ENCODE measurements at regions not wholly inside any gene's neighbourhood (a gene's known extent, or its start where the extent isn't known, plus 50 kb on each side); places are given as distances from the start of the nearest gene placed in this dataset.

DNA sequence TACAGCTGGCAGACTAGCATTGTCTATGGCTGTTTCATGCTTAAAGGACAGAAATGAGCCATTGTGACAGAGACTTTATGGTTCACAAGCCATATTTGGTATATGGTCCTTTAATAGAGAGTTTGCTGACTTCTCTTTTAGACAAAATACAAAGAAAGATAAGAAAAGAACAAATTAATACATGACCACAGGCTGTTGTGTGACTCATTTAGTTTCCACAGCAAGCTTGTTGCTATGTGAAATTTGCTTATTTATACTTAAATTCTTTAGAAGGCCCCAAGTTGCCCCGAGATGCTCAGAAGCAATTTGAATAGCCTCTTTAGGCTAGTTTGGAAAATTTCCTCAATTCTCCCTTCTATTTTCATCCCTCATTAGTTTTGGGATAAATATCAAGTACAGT, 315.3 kb upstream of the RPS23 start (continued):
- TF ChIP-seq, protein P1, sequence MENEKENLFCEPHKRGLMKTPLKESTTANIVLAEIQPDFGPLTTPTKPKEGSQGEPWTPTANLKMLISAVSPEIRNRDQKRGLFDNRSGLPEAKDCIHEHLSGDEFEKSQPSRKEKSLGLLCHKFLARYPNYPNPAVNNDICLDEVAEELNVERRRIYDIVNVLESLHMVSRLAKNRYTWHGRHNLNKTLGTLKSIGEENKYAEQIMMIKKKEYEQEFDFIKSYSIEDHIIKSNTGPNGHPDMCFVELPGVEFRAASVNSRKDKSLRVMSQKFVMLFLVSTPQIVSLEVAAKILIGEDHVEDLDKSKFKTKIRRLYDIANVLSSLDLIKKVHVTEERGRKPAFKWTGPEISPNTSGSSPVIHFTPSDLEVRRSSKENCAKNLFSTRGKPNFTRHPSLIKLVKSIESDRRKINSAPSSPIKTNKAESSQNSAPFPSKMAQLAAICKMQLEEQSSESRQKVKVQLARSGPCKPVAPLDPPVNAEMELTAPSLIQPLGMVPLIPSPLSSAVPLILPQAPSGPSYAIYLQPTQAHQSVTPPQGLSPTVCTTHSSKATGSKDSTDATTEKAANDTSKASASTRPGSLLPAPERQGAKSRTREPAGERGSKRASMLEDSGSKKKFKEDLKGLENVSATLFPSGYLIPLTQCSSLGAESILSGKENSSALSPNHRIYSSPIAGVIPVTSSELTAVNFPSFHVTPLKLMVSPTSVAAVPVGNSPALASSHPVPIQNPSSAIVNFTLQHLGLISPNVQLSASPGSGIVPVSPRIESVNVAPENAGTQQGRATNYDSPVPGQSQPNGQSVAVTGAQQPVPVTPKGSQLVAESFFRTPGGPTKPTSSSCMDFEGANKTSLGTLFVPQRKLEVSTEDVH (IDR thresholded peaks at IDR 0.05; ENCODE audit: low read depth, partially characterized antibody) = no peak
- TF ChIP-seq, protein P2, sequence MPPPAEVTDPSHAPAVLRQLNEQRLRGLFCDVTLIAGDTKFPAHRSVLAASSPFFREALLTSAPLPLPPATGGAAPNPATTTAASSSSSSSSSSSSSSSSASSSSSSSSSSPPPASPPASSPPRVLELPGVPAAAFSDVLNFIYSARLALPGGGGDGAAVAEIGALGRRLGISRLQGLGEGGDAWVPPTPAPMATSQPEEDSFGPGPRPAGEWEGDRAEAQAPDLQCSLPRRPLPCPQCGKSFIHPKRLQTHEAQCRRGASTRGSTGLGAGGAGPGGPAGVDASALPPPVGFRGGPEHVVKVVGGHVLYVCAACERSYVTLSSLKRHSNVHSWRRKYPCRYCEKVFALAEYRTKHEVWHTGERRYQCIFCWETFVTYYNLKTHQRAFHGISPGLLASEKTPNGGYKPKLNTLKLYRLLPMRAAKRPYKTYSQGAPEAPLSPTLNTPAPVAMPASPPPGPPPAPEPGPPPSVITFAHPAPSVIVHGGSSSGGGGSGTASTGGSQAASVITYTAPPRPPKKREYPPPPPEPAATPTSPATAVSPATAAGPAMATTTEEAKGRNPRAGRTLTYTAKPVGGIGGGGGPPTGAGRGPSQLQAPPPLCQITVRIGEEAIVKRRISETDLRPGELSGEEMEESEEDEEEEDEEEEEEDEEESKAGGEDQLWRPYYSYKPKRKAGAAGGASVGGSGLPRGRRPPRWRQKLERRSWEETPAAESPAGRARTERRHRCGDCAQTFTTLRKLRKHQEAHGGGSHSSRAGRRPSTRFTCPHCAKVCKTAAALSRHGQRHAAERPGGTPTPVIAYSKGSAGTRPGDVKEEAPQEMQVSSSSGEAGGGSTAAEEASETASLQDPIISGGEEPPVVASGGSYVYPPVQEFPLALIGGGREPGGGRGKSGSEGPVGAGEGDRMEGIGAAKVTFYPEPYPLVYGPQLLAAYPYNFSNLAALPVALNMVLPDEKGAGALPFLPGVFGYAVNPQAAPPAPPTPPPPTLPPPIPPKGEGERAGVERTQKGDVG (CRISPR knock-in tag; IDR thresholded peaks at IDR 0.05) = no peak
- TF ChIP-seq, protein P3, sequence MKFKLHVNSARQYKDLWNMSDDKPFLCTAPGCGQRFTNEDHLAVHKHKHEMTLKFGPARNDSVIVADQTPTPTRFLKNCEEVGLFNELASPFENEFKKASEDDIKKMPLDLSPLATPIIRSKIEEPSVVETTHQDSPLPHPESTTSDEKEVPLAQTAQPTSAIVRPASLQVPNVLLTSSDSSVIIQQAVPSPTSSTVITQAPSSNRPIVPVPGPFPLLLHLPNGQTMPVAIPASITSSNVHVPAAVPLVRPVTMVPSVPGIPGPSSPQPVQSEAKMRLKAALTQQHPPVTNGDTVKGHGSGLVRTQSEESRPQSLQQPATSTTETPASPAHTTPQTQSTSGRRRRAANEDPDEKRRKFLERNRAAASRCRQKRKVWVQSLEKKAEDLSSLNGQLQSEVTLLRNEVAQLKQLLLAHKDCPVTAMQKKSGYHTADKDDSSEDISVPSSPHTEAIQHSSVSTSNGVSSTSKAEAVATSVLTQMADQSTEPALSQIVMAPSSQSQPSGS (IDR thresholded peaks at IDR 0.05; ENCODE audit: low read length) = no peak
- TF ChIP-seq ESRRA (IDR thresholded peaks at IDR 0.05; ENCODE audit: low read length) = no peak
- no peak for TF ChIP-seq RAD51 (IDR thresholded peaks at IDR 0.05)

Measured in GM12878 (cell line).